GM06990 (cell line): ENCODE measurements at regions not wholly inside any gene's neighbourhood (a gene's known extent, or its start where the extent isn't known, plus 50 kb on each side); places are given as distances from the start of the nearest gene placed in this dataset.
"Not testable (repeated sequence)": the region's sequence is repeated elsewhere in the genome, so short reads cannot be mapped to it uniquely, and the experiment has no call there.

ENCODE experiments used
- DNase-seq: peaks from one replicate; pipeline ENCODE4 v3.0.0-alpha.2; 2011; ENCODE audit not compliant: insufficient read length; ENCODE audit errors: extremely low read depth
- H3K27me3 ChIP-seq: replicated peaks from 2 replicates; pipeline ENCODE4 v1.6.0; 2011; ENCODE audit warnings: low read length; ENCODE audit not compliant: control insufficient read depth, insufficient read depth
- H3K36me3 ChIP-seq: 2 replicates; pipeline ENCODE4 v1.5.1; 2011; ENCODE audit warnings: low read length; ENCODE audit not compliant: control insufficient read depth, insufficient read depth
- H3K4me3 ChIP-seq: replicated peaks from 2 replicates; pipeline ENCODE4 v1.5.1; 2011; ENCODE audit warnings: low read depth, mild to moderate bottlenecking, control low read depth, low read length
- CTCF ChIP-seq: IDR thresholded peaks from 2 replicates; pipeline ENCODE4 v1.5.1; 2011; ENCODE audit warnings: low read length, control low read depth, mild to moderate bottlenecking, inconsistent platforms; ENCODE audit not compliant: insufficient read depth, poor library complexity, severe bottlenecking

GRCh38 chr21:35274923-35275322 is 225.8 kb upstream of the RUNX1 start:
- Histone ChIP-seq H3K36me3 (no peaks in the 10 kb centered on the region), H3K4me3 (no peak overlapping the region), H3K27me3 (no peaks in the 10 kb centered on the region)
- DNase-seq: no peak
- TF ChIP-seq CTCF: no peak

GRCh38 chr21:35274090-35274489 is 225.0 kb upstream of the RUNX1 start:
- no peaks in the 10 kb centered on the region for H3K27me3 ChIP-seq
- H3K4me3 ChIP-seq: no peak overlapping the region
- no peak for DNase-seq
- TF ChIP-seq CTCF: no peak
- no peaks in the 10 kb centered on the region for H3K36me3 ChIP-seq

GRCh38 chr21:35273333-35273732 is 224.2 kb upstream of the RUNX1 start:
- no peak for TF ChIP-seq CTCF
- DNase-seq: no peak
- Histone ChIP-seq H3K27me3 (no peaks in the 10 kb centered on the region), H3K4me3 (no peak overlapping the region), H3K36me3 (no peaks in the 10 kb centered on the region)

- not testable (repeated sequence) for H3K27me3 ChIP-seq, DNase-seq, H3K36me3 ChIP-seq, H3K4me3 ChIP-seq
Measured at GRCh38 chr21:35271344-35272118, 222.4 kb upstream of the RUNX1 start.

- no peak overlapping the region for H3K4me3 ChIP-seq
- no peak for DNase-seq
- H3K36me3 ChIP-seq: no peaks in the 10 kb centered on the region
- H3K27me3 ChIP-seq: no peaks in the 10 kb centered on the region; the same call in 1 of the 2 replicates
- TF ChIP-seq CTCF: no peak
Measured at GRCh38 chr21:35268817-35269216, 219.7 kb upstream of the RUNX1 start.

GRCh38 chr21:35268261-35268660 is 219.2 kb upstream of the RUNX1 start:
- TF ChIP-seq CTCF: no peak
- H3K27me3 ChIP-seq: no peaks in the 10 kb centered on the region; the same call in 1 of the 2 replicates
- no peaks in the 10 kb centered on the region for H3K36me3 ChIP-seq
- no peak for DNase-seq
- H3K4me3 ChIP-seq: no peak overlapping the region
